ENCODE measurements at regions not wholly inside any gene's neighbourhood (a gene's known extent, or its start where the extent isn't known, plus 50 kb on each side); places are given as distances from the start of the nearest gene placed in this dataset.

DNA sequence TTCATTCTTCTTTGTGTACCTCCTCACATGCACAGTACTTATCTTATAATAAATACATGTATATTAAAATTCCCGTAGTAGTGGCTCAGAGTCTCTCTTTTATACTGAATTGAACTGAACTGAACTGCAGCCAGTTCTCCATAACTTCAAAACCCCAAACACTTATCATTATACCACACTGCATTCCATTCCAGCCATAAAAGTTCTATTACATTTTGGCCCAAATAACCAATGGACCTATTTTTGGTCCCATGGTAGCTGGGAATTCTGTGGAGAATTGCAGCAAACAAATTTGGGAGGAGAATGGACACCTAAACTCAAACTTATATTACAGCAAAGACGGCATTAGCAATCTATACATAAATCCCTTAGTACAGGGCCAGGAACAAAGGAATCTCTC, 86.6 kb upstream of the C1orf87 start:
- H3K9me3 ChIP-seq (ENCODE audit: control insufficient read depth, low read length): no peaks in the 10 kb centered on the region
- WGBS, 2 experiments (ENCODE audit: insufficient coverage in 2 of 2): no CpG with 5 or more reads among the region's 2 CpGs
- no peak overlapping the region for H3K27ac ChIP-seq (ENCODE audit: low read depth, low read length, severe bottlenecking)
- H3K4me1 ChIP-seq (ENCODE audit: control insufficient read depth, insufficient read depth, low read length, poor library complexity, severe bottlenecking): no peaks in the 10 kb centered on the region
- H3K4me3 ChIP-seq (ENCODE audit: extremely low read depth, insufficient read depth, low read length, poor library complexity, severe bottlenecking): no peak overlapping the region
- no peaks in the 10 kb centered on the region for H3K36me3 ChIP-seq (ENCODE audit: control insufficient read depth, insufficient read depth, low read length)

DNA sequence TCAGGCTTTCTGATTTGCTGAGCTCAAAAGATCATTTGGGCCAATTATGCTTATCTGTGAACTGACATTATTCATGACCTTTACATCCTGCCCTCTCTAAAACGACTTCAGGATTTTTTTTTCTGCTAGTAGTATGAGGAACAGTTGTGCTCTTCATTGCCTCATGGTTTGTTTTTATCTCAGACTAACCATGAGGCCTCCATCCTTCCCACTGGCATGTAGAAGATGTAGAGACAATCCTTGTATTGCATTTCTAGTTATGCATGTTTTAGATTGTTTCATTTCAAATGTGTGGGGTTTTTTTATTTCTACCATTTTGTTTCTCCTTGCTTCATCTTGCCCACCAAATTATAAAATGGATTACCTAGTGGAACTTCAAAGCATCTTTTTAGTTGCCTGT, 82.8 kb upstream of the C1orf87 start:
- WGBS, 2 experiments (ENCODE audit: insufficient coverage in 2 of 2): no CpG with 5 or more reads among the region's 1 CpG
- Histone ChIP-seq H3K27ac (ENCODE audit: low read depth, low read length, severe bottlenecking) (no peak overlapping the region), H3K4me1 (ENCODE audit: control insufficient read depth, insufficient read depth, low read length, poor library complexity, severe bottlenecking) (peaks cover 2% of the 10 kb centered on the region), H3K4me3 (ENCODE audit: extremely low read depth, insufficient read depth, low read length, poor library complexity, severe bottlenecking) (no peak overlapping the region), H3K36me3 (ENCODE audit: control insufficient read depth, insufficient read depth, low read length) (no peaks in the 10 kb centered on the region), H3K9me3 (ENCODE audit: control insufficient read depth, low read length) (no peaks in the 10 kb centered on the region)

DNA sequence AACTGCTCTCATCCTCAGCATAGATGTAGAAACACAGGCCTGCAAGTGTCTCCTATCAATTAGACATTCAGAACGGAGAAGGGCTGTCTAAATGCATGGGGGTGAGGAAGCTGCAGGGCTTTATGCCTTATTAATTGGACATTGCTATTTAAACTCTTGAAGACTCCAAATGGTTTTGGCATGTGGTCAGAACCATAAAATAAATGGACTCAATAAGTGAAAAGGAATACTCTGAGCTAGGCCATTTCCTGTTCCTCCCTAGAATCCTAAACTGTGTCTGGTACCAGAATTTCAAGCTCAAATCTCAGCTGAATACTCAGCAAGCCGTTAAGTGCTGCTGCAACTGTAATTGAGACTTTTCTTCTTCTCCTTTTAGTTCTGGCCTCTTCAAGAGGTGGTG, 80.4 kb upstream of the C1orf87 start:
- Histone ChIP-seq H3K9me3 (ENCODE audit: control insufficient read depth, low read length) (no peaks in the 10 kb centered on the region), H3K4me3 (ENCODE audit: extremely low read depth, insufficient read depth, low read length, poor library complexity, severe bottlenecking) (no peak overlapping the region), H3K36me3 (ENCODE audit: control insufficient read depth, insufficient read depth, low read length) (no peaks in the 10 kb centered on the region), H3K27ac (ENCODE audit: low read depth, low read length, severe bottlenecking) (no peak overlapping the region), H3K4me1 (ENCODE audit: control insufficient read depth, insufficient read depth, low read length, poor library complexity, severe bottlenecking) (peaks cover 2% of the 10 kb centered on the region)
- WGBS, 2 experiments (ENCODE audit: insufficient coverage in 2 of 2): 63 to 90% methylated on average over 1 of the region's 2 CpGs

- Histone ChIP-seq H3K36me3 (ENCODE audit: control insufficient read depth, insufficient read depth, low read length) (no peaks in the 10 kb centered on the region), H3K4me1 (ENCODE audit: control insufficient read depth, insufficient read depth, low read length, poor library complexity, severe bottlenecking) (peaks cover 2% of the 10 kb centered on the region), H3K4me3 (ENCODE audit: extremely low read depth, insufficient read depth, low read length, poor library complexity, severe bottlenecking) (no peak overlapping the region), H3K27ac (ENCODE audit: low read depth, low read length, severe bottlenecking) (no peak overlapping the region), H3K9me3 (ENCODE audit: control insufficient read depth, low read length) (no peaks in the 10 kb centered on the region)
- 100% methylated on average over 1 of the region's 2 CpGs; no CpG with 5 or more reads in 1 of the 2 experiments for WGBS, 2 experiments (ENCODE audit: insufficient coverage in 2 of 2)
Measured at GRCh38 chr1:60152891-60153290, 79.3 kb upstream of the C1orf87 start.

DNA sequence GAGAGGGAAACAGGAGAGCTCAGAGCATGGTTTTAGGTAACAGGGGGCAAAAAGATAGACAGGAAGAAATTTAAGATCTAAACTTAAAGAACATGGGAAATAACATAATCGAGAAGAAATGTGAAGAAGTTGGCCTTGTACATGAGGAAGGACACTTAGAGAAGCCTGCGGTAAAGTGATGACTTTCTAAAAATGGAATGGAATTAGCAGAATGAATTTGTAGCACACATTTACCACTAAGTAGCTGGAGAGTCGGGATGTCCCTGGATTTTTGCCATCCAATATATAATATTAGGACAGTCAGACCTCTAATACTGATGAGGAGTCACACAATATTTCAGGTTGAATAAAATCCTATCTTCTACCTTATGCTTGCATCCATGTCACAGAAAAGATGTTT, 77.7 kb upstream of the C1orf87 start:
- 82 to 100% methylated on average over 1 to 2 of the region's 3 CpGs for WGBS, 2 experiments (ENCODE audit: insufficient coverage in 2 of 2)

DNA sequence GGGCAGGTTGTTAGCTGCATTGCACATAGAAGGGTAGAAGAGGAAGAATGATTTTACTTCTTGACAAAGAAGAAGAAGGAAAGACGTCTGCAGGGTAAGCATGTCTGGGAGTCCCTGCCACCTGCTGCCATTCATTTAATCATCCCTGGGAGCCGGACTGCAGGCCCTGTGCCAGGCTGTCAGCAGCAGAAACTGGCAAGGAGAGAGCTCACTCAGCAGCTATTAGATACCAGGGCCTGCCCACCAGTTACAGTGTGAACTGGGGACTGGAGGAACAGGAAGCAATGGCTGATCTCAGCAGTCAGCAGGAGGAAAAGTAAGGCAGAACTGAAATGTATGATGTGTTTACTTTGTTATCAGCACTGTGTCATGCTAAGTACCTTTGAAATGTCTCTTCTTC, 75.7 kb upstream of the C1orf87 start:
- 67 to 88% methylated on average over 1 to 2 of the region's 2 CpGs for WGBS, 2 experiments (ENCODE audit: insufficient coverage in 2 of 2)
- H3K36me3 ChIP-seq (ENCODE audit: control insufficient read depth, insufficient read depth, low read length): no peaks in the 10 kb centered on the region
- peaks cover 2% of the 10 kb centered on the region for H3K4me1 ChIP-seq (ENCODE audit: control insufficient read depth, insufficient read depth, low read length, poor library complexity, severe bottlenecking)
- no peak overlapping the region for H3K27ac ChIP-seq (ENCODE audit: low read depth, low read length, severe bottlenecking)
- H3K9me3 ChIP-seq (ENCODE audit: control insufficient read depth, low read length): no peaks in the 10 kb centered on the region
- no peak overlapping the region for H3K4me3 ChIP-seq (ENCODE audit: extremely low read depth, insufficient read depth, low read length, poor library complexity, severe bottlenecking)

More for the DNA sequence above, 77.7 kb upstream of the C1orf87 start:
- no peaks in the 10 kb centered on the region for H3K36me3 ChIP-seq (ENCODE audit: control insufficient read depth, insufficient read depth, low read length)
- no peak overlapping the region for H3K4me3 ChIP-seq (ENCODE audit: extremely low read depth, insufficient read depth, low read length, poor library complexity, severe bottlenecking)
- H3K27ac ChIP-seq (ENCODE audit: low read depth, low read length, severe bottlenecking): no peak overlapping the region
- H3K9me3 ChIP-seq (ENCODE audit: control insufficient read depth, low read length): no peaks in the 10 kb centered on the region
- peaks cover 2% of the 10 kb centered on the region for H3K4me1 ChIP-seq (ENCODE audit: control insufficient read depth, insufficient read depth, low read length, poor library complexity, severe bottlenecking)

DNA sequence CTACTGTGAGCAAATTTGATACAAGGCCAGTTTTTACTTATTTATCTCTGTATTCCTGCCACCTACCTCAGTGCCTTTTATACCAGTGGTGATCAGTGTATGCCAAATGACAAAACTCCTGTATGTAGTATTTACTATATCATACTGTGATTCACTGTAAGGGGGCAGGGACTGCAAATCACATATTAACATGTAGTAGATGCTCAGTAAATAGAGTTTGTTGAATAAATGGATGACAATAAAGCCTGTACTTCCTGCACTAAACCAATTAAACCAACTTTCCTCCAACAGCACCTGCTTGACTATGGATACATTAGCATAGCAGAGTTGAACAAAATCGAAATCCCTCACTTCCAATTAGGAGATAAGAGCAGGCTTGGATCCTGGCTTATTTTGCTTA, 73.3 kb upstream of the C1orf87 start:
- H3K4me3 ChIP-seq (ENCODE audit: extremely low read depth, insufficient read depth, low read length, poor library complexity, severe bottlenecking): no peak overlapping the region
- no peaks in the 10 kb centered on the region for H3K9me3 ChIP-seq (ENCODE audit: control insufficient read depth, low read length)
- no peak overlapping the region for H3K27ac ChIP-seq (ENCODE audit: low read depth, low read length, severe bottlenecking)
- 63% methylated on average over 1 of the region's 1 CpG; no CpG with 5 or more reads in 1 of the 2 experiments for whole genome bisulfite sequencing, 2 experiments (ENCODE audit: insufficient coverage in 2 of 2)
- H3K36me3 ChIP-seq (ENCODE audit: control insufficient read depth, insufficient read depth, low read length): no peaks in the 10 kb centered on the region
- no peaks in the 10 kb centered on the region for H3K4me1 ChIP-seq (ENCODE audit: control insufficient read depth, insufficient read depth, low read length, poor library complexity, severe bottlenecking)

- no peak overlapping the region for H3K4me3 ChIP-seq (ENCODE audit: extremely low read depth, insufficient read depth, low read length, poor library complexity, severe bottlenecking)
- no peaks in the 10 kb centered on the region for H3K36me3 ChIP-seq (ENCODE audit: control insufficient read depth, insufficient read depth, low read length)
- WGBS, 2 experiments (ENCODE audit: insufficient coverage in 2 of 2): no CpG with 5 or more reads among the region's 1 CpG
- no peaks in the 10 kb centered on the region for H3K4me1 ChIP-seq (ENCODE audit: control insufficient read depth, insufficient read depth, low read length, poor library complexity, severe bottlenecking)
- no peak overlapping the region for H3K27ac ChIP-seq (ENCODE audit: low read depth, low read length, severe bottlenecking)
- H3K9me3 ChIP-seq (ENCODE audit: control insufficient read depth, low read length): no peaks in the 10 kb centered on the region
Measured at GRCh38 chr1:60145771-60146170, 72.2 kb upstream of the C1orf87 start.

- no peaks in the 10 kb centered on the region for H3K4me1 ChIP-seq (ENCODE audit: control insufficient read depth, insufficient read depth, low read length, poor library complexity, severe bottlenecking)
- H3K27ac ChIP-seq (ENCODE audit: low read depth, low read length, severe bottlenecking): no peak overlapping the region
- H3K36me3 ChIP-seq (ENCODE audit: control insufficient read depth, insufficient read depth, low read length): no peaks in the 10 kb centered on the region
- no peak overlapping the region for H3K4me3 ChIP-seq (ENCODE audit: extremely low read depth, insufficient read depth, low read length, poor library complexity, severe bottlenecking)
- no peaks in the 10 kb centered on the region for H3K9me3 ChIP-seq (ENCODE audit: control insufficient read depth, low read length)
- WGBS, 2 experiments (ENCODE audit: insufficient coverage in 2 of 2): 83 to 89% methylated on average over 1 of the region's 1 CpG
Measured at GRCh38 chr1:60141743-60142142, 68.2 kb upstream of the C1orf87 start.

DNA sequence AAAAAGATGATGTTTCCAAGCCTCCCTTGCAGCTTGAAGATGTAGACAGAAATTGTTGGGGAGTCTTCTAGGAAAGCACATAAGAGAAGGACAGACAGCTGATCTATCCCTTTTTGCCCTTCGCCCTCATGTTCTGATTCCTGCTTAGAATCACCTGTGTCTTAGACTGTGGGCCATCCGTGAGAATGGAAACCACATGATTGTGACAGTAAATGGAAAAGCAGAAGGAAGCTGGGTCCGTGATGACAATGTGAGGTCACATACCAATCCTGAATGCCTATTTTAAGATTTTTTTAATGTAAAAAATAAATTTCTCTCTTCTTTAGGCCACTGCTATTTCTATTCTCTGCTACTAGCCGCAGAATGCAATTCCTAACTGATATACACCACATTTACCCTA, 67.7 kb upstream of the C1orf87 start:
- Histone ChIP-seq H3K27ac (ENCODE audit: low read depth, low read length, severe bottlenecking) (no peak overlapping the region), H3K36me3 (ENCODE audit: control insufficient read depth, insufficient read depth, low read length) (no peaks in the 10 kb centered on the region), H3K4me1 (ENCODE audit: control insufficient read depth, insufficient read depth, low read length, poor library complexity, severe bottlenecking) (no peaks in the 10 kb centered on the region), H3K4me3 (ENCODE audit: extremely low read depth, insufficient read depth, low read length, poor library complexity, severe bottlenecking) (no peak overlapping the region), H3K9me3 (ENCODE audit: control insufficient read depth, low read length) (no peaks in the 10 kb centered on the region)
- WGBS, 2 experiments (ENCODE audit: insufficient coverage in 2 of 2): 84 to 90% methylated on average over 2 of the region's 4 CpGs

DNA sequence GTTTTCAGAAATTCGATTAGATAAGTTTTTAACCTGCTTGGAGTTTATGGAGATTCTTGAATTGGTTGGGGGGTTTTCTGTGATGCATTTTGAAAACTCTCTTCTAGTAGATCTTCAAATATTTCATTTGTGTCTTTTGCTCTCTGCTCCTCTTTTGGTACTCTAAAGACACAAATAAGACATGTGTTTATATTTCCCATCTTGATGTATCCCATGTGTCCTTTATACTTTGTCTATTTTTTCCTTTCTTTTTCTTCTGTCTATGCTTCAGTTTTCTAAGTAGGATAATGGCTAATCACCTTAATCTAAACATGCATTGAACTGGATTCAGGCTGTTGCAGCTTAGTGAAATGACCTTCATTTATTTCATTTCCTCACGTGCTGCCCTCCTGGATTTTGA, 63.8 kb upstream of the C1orf87 start:
- Histone ChIP-seq H3K27ac (ENCODE audit: low read depth, low read length, severe bottlenecking) (no peak overlapping the region), H3K36me3 (ENCODE audit: control insufficient read depth, insufficient read depth, low read length) (no peaks in the 10 kb centered on the region), H3K9me3 (ENCODE audit: control insufficient read depth, low read length) (no peaks in the 10 kb centered on the region), H3K4me1 (ENCODE audit: control insufficient read depth, insufficient read depth, low read length, poor library complexity, severe bottlenecking) (no peaks in the 10 kb centered on the region), H3K4me3 (ENCODE audit: extremely low read depth, insufficient read depth, low read length, poor library complexity, severe bottlenecking) (no peak overlapping the region)
- no CpG with 5 or more reads among the region's 2 CpGs for WGBS, 2 experiments (ENCODE audit: insufficient coverage in 2 of 2)

Data from mesodermal cell (in vitro differentiated cells).